ENCODE measurements at regions not wholly inside any gene's neighbourhood (a gene's known extent, or its start where the extent isn't known, plus 50 kb on each side); places are given as distances from the start of the nearest gene placed in this dataset.

GRCh38 chr3:194861375-194861774 lies 175.7 kb downstream of the FAM43A start:
- TF ChIP-seq CTCF (IDR thresholded peaks at IDR 0.05): no peak
- TF ChIP-seq POLR2A (IDR thresholded peaks at IDR 0.05): no peak
- no peak for TF ChIP-seq POLR2AphosphoS5 (IDR thresholded peaks at IDR 0.05)
